ENCODE measurements at regions not wholly inside any gene's neighbourhood (a gene's known extent, or its start where the extent isn't known, plus 50 kb on each side); places are given as distances from the start of the nearest gene placed in this dataset.

DNA sequence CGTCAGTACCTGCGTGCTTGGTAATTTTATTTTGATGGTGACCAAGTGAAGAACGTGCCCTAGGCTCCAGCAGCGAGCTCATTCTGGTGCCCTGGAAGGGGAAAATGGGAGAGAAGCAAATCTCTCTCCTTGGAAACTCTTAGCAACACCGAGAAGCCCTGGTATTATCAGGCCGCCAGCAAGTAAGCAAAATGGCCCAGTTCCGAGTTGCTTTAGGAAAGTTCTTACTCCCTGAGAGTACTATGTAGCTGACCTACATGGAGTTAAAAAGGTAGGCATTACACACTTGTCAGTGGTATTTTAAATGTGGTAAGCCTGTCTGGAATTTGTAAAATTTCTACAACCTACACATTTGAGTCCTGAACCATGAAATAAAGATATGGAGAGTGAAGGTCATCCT lies 146.4 kb downstream of the CPEB2 start:
- TF ChIP-seq, protein P1, sequence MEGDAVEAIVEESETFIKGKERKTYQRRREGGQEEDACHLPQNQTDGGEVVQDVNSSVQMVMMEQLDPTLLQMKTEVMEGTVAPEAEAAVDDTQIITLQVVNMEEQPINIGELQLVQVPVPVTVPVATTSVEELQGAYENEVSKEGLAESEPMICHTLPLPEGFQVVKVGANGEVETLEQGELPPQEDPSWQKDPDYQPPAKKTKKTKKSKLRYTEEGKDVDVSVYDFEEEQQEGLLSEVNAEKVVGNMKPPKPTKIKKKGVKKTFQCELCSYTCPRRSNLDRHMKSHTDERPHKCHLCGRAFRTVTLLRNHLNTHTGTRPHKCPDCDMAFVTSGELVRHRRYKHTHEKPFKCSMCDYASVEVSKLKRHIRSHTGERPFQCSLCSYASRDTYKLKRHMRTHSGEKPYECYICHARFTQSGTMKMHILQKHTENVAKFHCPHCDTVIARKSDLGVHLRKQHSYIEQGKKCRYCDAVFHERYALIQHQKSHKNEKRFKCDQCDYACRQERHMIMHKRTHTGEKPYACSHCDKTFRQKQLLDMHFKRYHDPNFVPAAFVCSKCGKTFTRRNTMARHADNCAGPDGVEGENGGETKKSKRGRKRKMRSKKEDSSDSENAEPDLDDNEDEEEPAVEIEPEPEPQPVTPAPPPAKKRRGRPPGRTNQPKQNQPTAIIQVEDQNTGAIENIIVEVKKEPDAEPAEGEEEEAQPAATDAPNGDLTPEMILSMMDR (IDR thresholded peaks at IDR 0.05; ENCODE audit: insufficient read depth, low read length, poor library complexity, severe bottlenecking): no peak
- TF ChIP-seq EZH2phosphoT487 (conservative IDR thresholded peaks at IDR 0.05; ENCODE audit: low read length): no peak
- H3K27ac ChIP-seq (ENCODE audit: low read depth, low read length): no peak overlapping the region
- no peaks in the 10 kb centered on the region for H3F3A ChIP-seq (ENCODE audit: insufficient read depth)
- no peaks in the 10 kb centered on the region for H3K9me2 ChIP-seq (replicated peaks; ENCODE audit: insufficient read depth, low read length)
- no peak overlapping the region for H3K9ac ChIP-seq (ENCODE audit: low read length)
- H3K9me3 ChIP-seq (ENCODE audit: insufficient read depth, low read length): no peaks in the 10 kb centered on the region
- H4K20me1 ChIP-seq (ENCODE audit: low read depth, low read length): no peaks in the 10 kb centered on the region
- H3K36me3 ChIP-seq (ENCODE audit: low read length): no peaks in the 10 kb centered on the region
- H3K27me3 ChIP-seq (ENCODE audit: low read length): no peaks in the 10 kb centered on the region
- no peaks in the 10 kb centered on the region for H3K79me2 ChIP-seq (ENCODE audit: insufficient read depth, low read length)
- no peak overlapping the region for H2AFZ ChIP-seq (ENCODE audit: low read depth, low read length, severe bottlenecking)
- no peak overlapping the region for H3K4me2 ChIP-seq (ENCODE audit: low read depth, low read length, poor library complexity, severe bottlenecking)
- H3K4me3 ChIP-seq (ENCODE audit: insufficient read depth, low read length, poor library complexity, severe bottlenecking): no peak overlapping the region

DNA sequence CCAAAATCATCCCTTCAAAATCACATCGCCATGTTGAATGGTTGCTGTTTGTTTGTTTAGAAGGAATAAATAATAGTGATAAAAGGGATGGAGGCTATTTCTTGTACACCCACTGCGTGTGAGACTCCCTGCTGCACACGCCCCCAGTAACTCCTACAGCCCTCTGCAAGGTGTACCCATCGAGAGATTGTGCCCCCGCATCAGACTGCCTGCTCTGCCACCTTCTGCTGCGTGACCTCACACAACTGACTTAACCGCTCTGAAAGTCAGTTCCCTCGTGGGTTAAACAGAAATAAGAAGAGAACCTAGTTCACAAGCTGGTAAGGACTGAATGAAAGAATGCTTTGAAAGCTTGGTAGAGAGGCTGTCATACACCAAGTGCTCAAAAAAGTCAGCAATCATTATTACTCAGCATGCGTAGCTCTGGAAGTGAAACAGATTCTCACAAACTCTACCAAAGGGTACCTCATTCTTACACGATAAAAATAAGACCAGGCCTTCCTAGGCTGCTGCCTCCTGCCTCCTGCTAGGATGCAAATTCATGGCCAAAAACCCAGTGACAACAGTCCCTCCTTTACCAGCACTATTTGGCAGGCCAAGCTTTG lies 147.1 kb downstream of the CPEB2 start:
- no peak overlapping the region for H3K4me3 ChIP-seq (ENCODE audit: insufficient read depth, low read length, poor library complexity, severe bottlenecking)
- H3K9me2 ChIP-seq (replicated peaks; ENCODE audit: insufficient read depth, low read length): no peaks in the 10 kb centered on the region
- H3K27ac ChIP-seq (ENCODE audit: low read depth, low read length): no peak overlapping the region
- no peaks in the 10 kb centered on the region for H3K79me2 ChIP-seq (ENCODE audit: insufficient read depth, low read length)
- H3K27me3 ChIP-seq (ENCODE audit: low read length): no peaks in the 10 kb centered on the region
- no peaks in the 10 kb centered on the region for H4K20me1 ChIP-seq (ENCODE audit: low read depth, low read length)
- H3K4me2 ChIP-seq (ENCODE audit: low read depth, low read length, poor library complexity, severe bottlenecking): no peak overlapping the region
- TF ChIP-seq, protein P1 (IDR thresholded peaks at IDR 0.05; ENCODE audit: insufficient read depth, low read length, poor library complexity, severe bottlenecking): no peak
- TF ChIP-seq EZH2phosphoT487 (conservative IDR thresholded peaks at IDR 0.05; ENCODE audit: low read length): no peak
- H3K9ac ChIP-seq (ENCODE audit: low read length): no peak overlapping the region
- no peak overlapping the region for H2AFZ ChIP-seq (ENCODE audit: low read depth, low read length, severe bottlenecking)
- no peaks in the 10 kb centered on the region for H3K9me3 ChIP-seq (ENCODE audit: insufficient read depth, low read length)
- no peaks in the 10 kb centered on the region for H3K36me3 ChIP-seq (ENCODE audit: low read length)
- H3F3A ChIP-seq (ENCODE audit: insufficient read depth): no peaks in the 10 kb centered on the region

DNA sequence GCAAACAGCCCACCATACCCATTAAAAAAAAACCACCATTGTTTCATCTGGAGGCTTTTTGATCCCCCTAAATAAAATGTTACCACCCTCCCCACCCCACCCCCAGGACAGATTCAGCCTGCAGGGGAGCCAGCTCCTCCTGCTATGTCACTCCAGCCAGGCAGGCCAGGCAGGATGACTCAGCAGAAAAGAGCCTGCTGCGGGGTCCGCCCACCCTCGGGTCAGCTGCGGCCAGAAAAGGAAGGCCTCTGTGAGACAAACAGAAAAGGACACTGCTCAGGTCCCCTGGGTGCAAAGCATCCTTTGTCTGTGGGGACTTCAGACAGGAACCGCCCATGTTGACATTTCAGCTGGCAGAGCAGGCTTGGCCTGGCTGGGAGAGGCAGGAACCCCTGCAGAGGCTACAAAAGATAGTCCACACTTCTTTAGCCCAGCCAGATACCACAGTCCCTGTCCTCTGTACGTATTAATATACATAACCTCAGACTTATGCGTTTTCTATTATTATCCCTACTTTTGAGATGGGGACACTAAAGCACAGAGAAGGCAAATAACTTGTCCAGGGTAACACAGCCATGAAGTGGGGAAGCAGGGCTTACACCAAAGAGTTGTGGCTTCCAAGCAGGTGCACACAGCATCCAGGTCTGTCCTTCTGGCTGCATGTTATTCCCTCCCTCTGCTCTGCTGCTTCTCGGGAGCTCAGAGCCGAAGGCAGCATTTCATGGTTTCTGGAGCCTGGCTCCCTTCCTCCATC lies 147.7 kb downstream of the CPEB2 start:
- H3K79me2 ChIP-seq (ENCODE audit: insufficient read depth, low read length): no peaks in the 10 kb centered on the region
- H2AFZ ChIP-seq (ENCODE audit: low read depth, low read length, severe bottlenecking): no peak overlapping the region
- no peak overlapping the region for H3K4me2 ChIP-seq (ENCODE audit: low read depth, low read length, poor library complexity, severe bottlenecking)
- H3K9me2 ChIP-seq (replicated peaks; ENCODE audit: insufficient read depth, low read length): no peaks in the 10 kb centered on the region
- no peak for TF ChIP-seq EZH2phosphoT487 (conservative IDR thresholded peaks at IDR 0.05; ENCODE audit: low read length)
- TF ChIP-seq, protein P1 (IDR thresholded peaks at IDR 0.05; ENCODE audit: insufficient read depth, low read length, poor library complexity, severe bottlenecking): no peak
- H3K9me3 ChIP-seq (ENCODE audit: insufficient read depth, low read length): no peaks in the 10 kb centered on the region
- H3K27ac ChIP-seq (ENCODE audit: low read depth, low read length): no peak overlapping the region
- no peaks in the 10 kb centered on the region for H3K36me3 ChIP-seq (ENCODE audit: low read length)
- no peaks in the 10 kb centered on the region for H3K27me3 ChIP-seq (ENCODE audit: low read length)
- no peak overlapping the region for H3K9ac ChIP-seq (ENCODE audit: low read length)
- H4K20me1 ChIP-seq (ENCODE audit: low read depth, low read length): no peaks in the 10 kb centered on the region
- no peaks in the 10 kb centered on the region for H3F3A ChIP-seq (ENCODE audit: insufficient read depth)
- no peak overlapping the region for H3K4me3 ChIP-seq (ENCODE audit: insufficient read depth, low read length, poor library complexity, severe bottlenecking)

Data from SU-DHL-6 (cell line).